PC-9 (cell line): ENCODE measurements at regions not wholly inside any gene's neighbourhood (a gene's known extent, or its start where the extent isn't known, plus 50 kb on each side); places are given as distances from the start of the nearest gene placed in this dataset.

Experiments used
- EZH2 ChIP-seq: fragments of 200-600 bp; sonication (generic); IDR thresholded peaks from 2 replicates; pipeline ENCODE4 v1.8.0; 2017; ENCODE audit warnings: antibody characterized with exemption, low read depth
- TF ChIP-seq, protein P1 (sequence below): fragments of 200-600 bp; sonication (generic); conservative IDR thresholded peaks from 2 replicates; pipeline ENCODE4 v1.6.1; 2017; ENCODE audit warnings: mixed run types, antibody characterized with exemption, mild to moderate bottlenecking, moderate library complexity

- TF ChIP-seq, protein P1, sequence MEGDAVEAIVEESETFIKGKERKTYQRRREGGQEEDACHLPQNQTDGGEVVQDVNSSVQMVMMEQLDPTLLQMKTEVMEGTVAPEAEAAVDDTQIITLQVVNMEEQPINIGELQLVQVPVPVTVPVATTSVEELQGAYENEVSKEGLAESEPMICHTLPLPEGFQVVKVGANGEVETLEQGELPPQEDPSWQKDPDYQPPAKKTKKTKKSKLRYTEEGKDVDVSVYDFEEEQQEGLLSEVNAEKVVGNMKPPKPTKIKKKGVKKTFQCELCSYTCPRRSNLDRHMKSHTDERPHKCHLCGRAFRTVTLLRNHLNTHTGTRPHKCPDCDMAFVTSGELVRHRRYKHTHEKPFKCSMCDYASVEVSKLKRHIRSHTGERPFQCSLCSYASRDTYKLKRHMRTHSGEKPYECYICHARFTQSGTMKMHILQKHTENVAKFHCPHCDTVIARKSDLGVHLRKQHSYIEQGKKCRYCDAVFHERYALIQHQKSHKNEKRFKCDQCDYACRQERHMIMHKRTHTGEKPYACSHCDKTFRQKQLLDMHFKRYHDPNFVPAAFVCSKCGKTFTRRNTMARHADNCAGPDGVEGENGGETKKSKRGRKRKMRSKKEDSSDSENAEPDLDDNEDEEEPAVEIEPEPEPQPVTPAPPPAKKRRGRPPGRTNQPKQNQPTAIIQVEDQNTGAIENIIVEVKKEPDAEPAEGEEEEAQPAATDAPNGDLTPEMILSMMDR: no peak
- no peak for TF ChIP-seq EZH2
Observed at GRCh38 chr2:183607995-183608394, 483.8 kb downstream of the NUP35 start.
